NOMO-1 (cell line): ENCODE measurements at regions not wholly inside any gene's neighbourhood (a gene's known extent, or its start where the extent isn't known, plus 50 kb on each side); places are given as distances from the start of the nearest gene placed in this dataset.
"Not testable (repeated sequence)": the region's sequence is repeated elsewhere in the genome, so short reads cannot be mapped to it uniquely, and the experiment has no call there.

Source experiments
- DNase-seq, 2 experiments: peaks; one replicate each; lab custom pipeline; 2025; ENCODE audit not compliant: unreplicated experiment in 2 of 2; lab: John Stamatoyannopoulos, UW

GRCh38 chr7:121623130-121623872, 227.2 kb upstream of the FAM3C start:
- no peak for DNase-seq

GRCh38 chr7:121621937-121622336, 225.8 kb upstream of the FAM3C start:
- DNase-seq = no peak

GRCh38 chr7:121620953-121621606, 225.0 kb upstream of the FAM3C start:
- DNase-seq = no peak

GRCh38 chr7:121620206-121620605, 224.1 kb upstream of the FAM3C start:
- DNase-seq = no peak

- no peak for DNase-seq
Measured at GRCh38 chr7:121618182-121618581, 222.1 kb upstream of the FAM3C start.

GRCh38 chr7:121610243-121610642, 214.1 kb upstream of the FAM3C start:
- DNase-seq = no peak

GRCh38 chr7:121609208-121609607, 213.1 kb upstream of the FAM3C start:
- DNase-seq = no peak

- no peak for DNase-seq
Measured at GRCh38 chr7:121608785-121609184, 212.7 kb upstream of the FAM3C start.

GRCh38 chr7:121608183-121608582, 212.1 kb upstream of the FAM3C start:
- not testable (repeated sequence) for DNase-seq

GRCh38 chr7:121605317-121605680, 209.2 kb upstream of the FAM3C start:
- no peak for DNase-seq

GRCh38 chr7:121604627-121605316, 208.7 kb upstream of the FAM3C start:
- no peak for DNase-seq

GRCh38 chr7:121603886-121604285, 207.8 kb upstream of the FAM3C start:
- DNase-seq = no peak

- no peak for DNase-seq
Measured at GRCh38 chr7:121599887-121600286, 203.8 kb upstream of the FAM3C start.

- DNase-seq = no peak
Measured at GRCh38 chr7:121595758-121596696, 199.9 kb upstream of the FAM3C start.

GRCh38 chr7:121591926-121592325, 195.8 kb upstream of the FAM3C start:
- DNase-seq = no peak

- DNase-seq = no peak
Measured at GRCh38 chr7:121587435-121587834, 191.3 kb upstream of the FAM3C start.

GRCh38 chr7:121582258-121582657, 186.2 kb upstream of the FAM3C start:
- DNase-seq = no peak

GRCh38 chr7:121579639-121580038, 183.5 kb upstream of the FAM3C start:
- DNase-seq = no peak

- DNase-seq = no peak
Measured at GRCh38 chr7:121578669-121579068, 182.6 kb upstream of the FAM3C start.

- no peak for DNase-seq
Measured at GRCh38 chr7:121576148-121576917, 180.2 kb upstream of the FAM3C start.
